CD14-positive monocyte (primary cell): ENCODE measurements at regions not wholly inside any gene's neighbourhood (a gene's known extent, or its start where the extent isn't known, plus 50 kb on each side); places are given as distances from the start of the nearest gene placed in this dataset.

Experiments used
- DNase-seq, 3 donors: peaks; one replicate each; pipeline ENCODE4 v3.0.0-alpha.2; 2011 to 2022
- H2AFZ ChIP-seq: 2 replicates; pipeline ENCODE4 v1.6.0; 2012; ENCODE audit warnings: mild to moderate bottlenecking, low read depth, low read length, inconsistent platforms; ENCODE audit not compliant: insufficient read depth, poor library complexity, severe bottlenecking
- H3K27ac ChIP-seq, 2 donors: 1 replicate in 1 of 2; 2 replicates in 1 of 2; pipeline ENCODE4 v1.5.1; 2012 to 2013; ENCODE audit warnings: low read length in 2 of 2, control low read depth in 1 of 2, inconsistent platforms in 1 of 2, low read depth in 1 of 2, mild to moderate bottlenecking in 1 of 2
- H3K27me3 ChIP-seq, 2 donors: one replicate each; pipeline versions ENCODE4 v1.6.0 to v1.6.1; 2011 to 2013; ENCODE audit warnings: low read length in 2 of 2; ENCODE audit not compliant: control insufficient read depth in 2 of 2, insufficient read depth in 2 of 2
- H3K36me3 ChIP-seq, 2 donors: replicated peaks in 1 of 2; 1 replicate in 1 of 2; 2 replicates in 1 of 2; pipeline versions ENCODE4 v1.5.1 to v1.6.1; 2012 to 2013; ENCODE audit warnings: low read length in 2 of 2, control low read depth in 1 of 2, inconsistent platforms in 1 of 2, mild to moderate bottlenecking in 1 of 2; ENCODE audit not compliant: insufficient read depth in 2 of 2, control insufficient read depth in 1 of 2
- H3K4me1 ChIP-seq, 2 donors: 1 replicate in 1 of 2; 2 replicates in 1 of 2; pipeline versions ENCODE4 v1.5.1 to v1.6.1; 2012 to 2013; ENCODE audit warnings: low read length in 2 of 2, control low read depth in 1 of 2, inconsistent platforms in 1 of 2, mild to moderate bottlenecking in 1 of 2, moderate library complexity in 1 of 2; ENCODE audit not compliant: insufficient read depth in 2 of 2, control insufficient read depth in 1 of 2
- H3K4me2 ChIP-seq: replicated peaks from 2 replicates; pipeline ENCODE3; 2012; ENCODE audit warnings: low read length, moderate library complexity, mild to moderate bottlenecking; ENCODE audit not compliant: poor library complexity, severe bottlenecking; ENCODE audit errors: extremely low read depth
- H3K4me3 ChIP-seq, 3 experiments: fragments of 200-600 bp in 1 of 3; sonication (generic) in 1 of 3; replicated peaks in 1 of 3; 1 replicate in 2 of 3; 2 replicates in 1 of 3; pipeline ENCODE4 v1.5.1; 2011 to 2013; ENCODE audit warnings: low read length in 3 of 3, mild to moderate bottlenecking in 3 of 3, control low read depth in 2 of 3, low read depth in 2 of 3, inconsistent platforms in 1 of 3, moderate library complexity in 1 of 3
- H3K79me2 ChIP-seq: 2 replicates; pipeline ENCODE4 v1.6.0; 2012; ENCODE audit warnings: mild to moderate bottlenecking, control low read depth, inconsistent platforms, low read length, moderate library complexity; ENCODE audit not compliant: insufficient read depth
- H3K9ac ChIP-seq: 2 replicates; pipeline ENCODE4 v1.6.0; 2017; ENCODE audit warnings: low read length, mild to moderate bottlenecking; ENCODE audit not compliant: insufficient read depth, poor library complexity, severe bottlenecking
- H3K9me3 ChIP-seq, 2 donors: replicated peaks in 1 of 2; 1 replicate in 1 of 2; 2 replicates in 1 of 2; pipeline versions ENCODE4 v1.5.1 to v1.6.1; 2012 to 2013; ENCODE audit warnings: low read length in 2 of 2, control low read depth in 1 of 2; ENCODE audit not compliant: control insufficient read depth in 1 of 2, insufficient read depth in 1 of 2
- H4K20me1 ChIP-seq: 2 replicates; pipeline ENCODE4 v1.6.0; 2012; ENCODE audit warnings: mild to moderate bottlenecking, low read length, control low read depth, moderate library complexity; ENCODE audit not compliant: insufficient read depth
- H3K27ac Mint-ChIP-seq, 7 donors: one replicate each; pipeline ENCODE4 v1.8.0; 2020; ENCODE audit warnings: mild to moderate bottlenecking in 7 of 7, mixed read lengths in 7 of 7, moderate library complexity in 6 of 7, inconsistent platforms in 2 of 7
- H3K27me3 Mint-ChIP-seq, 3 donors: one replicate each; pipeline ENCODE4 v1.8.0; 2021 to 2022; ENCODE audit warnings: low read depth in 3 of 3, mild to moderate bottlenecking in 3 of 3, mixed read lengths in 3 of 3, moderate library complexity in 3 of 3, inconsistent platforms in 1 of 3
- H3K36me3 Mint-ChIP-seq, 2 donors: one replicate each; pipeline ENCODE4 v1.8.0; 2020; ENCODE audit warnings: mixed read lengths in 2 of 2, inconsistent platforms in 1 of 2, mild to moderate bottlenecking in 1 of 2
- H3K4me1 Mint-ChIP-seq: one replicate; pipeline ENCODE4 v1.8.0; 2020; ENCODE audit warnings: mild to moderate bottlenecking, mixed read lengths
- H3K4me3 Mint-ChIP-seq, 2 donors: one replicate each; pipeline ENCODE4 v1.8.0; 2020; ENCODE audit warnings: mild to moderate bottlenecking in 2 of 2, mixed read lengths in 2 of 2, moderate library complexity in 1 of 2
- H3K9me3 Mint-ChIP-seq, 7 donors: one replicate each; pipeline ENCODE4 v1.8.0; 2020 to 2022; ENCODE audit warnings: mixed read lengths in 7 of 7, mild to moderate bottlenecking in 6 of 7, moderate library complexity in 6 of 7, inconsistent platforms in 2 of 7
- WGBS: methylation state at CpG from one replicate; pipeline ENCODE4 v1.1.5; 2013; ENCODE audit warnings: missing lambda C conversion rate; ENCODE audit not compliant: insufficient coverage; 5-methylcytosine and 5-hydroxymethylcytosine counted together
- intact Hi-C, 2 donors: fragments of 100-400 bp; cut with micrococcal nuclease; formaldehyde crosslinking; loops; one replicate each; pipeline versions ENCODE4 v1.15.0 to v1.15.1; 2023
- TF ChIP-seq, protein P1 (sequence below): fragments of 200-600 bp; IDR thresholded peaks from one replicate; pipeline ENCODE4 v1.8.0; 2022; ENCODE audit warnings: antibody characterized with exemption, mild to moderate bottlenecking

DNA sequence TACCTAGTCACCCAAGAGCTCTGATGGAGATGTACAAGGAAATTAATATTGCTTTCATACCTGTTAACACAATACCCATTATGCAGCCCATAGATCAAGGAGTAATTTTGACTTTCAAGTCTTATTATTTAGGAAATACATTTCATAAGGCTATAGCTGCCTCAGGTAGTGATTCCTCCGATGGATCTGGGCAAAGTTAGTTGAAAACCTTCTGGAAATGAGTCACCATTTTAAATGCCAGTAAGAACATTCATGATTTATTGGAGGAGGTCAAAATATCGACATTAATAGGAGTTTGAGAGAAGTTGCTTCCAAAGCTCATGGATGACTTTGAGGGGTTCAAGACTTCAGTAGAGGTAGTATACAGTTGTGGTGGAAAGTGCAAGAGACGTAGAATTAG, 931.4 kb upstream of the ACVR2A start:
- Mint-ChIP-seq H3K36me3 (no peaks in the 10 kb centered on the region), H3K9me3 (peaks cover 2 to 8% (median 4%) of the 10 kb centered on the region in 7 donors)
- intact Hi-C loops: no loop called here

DNA sequence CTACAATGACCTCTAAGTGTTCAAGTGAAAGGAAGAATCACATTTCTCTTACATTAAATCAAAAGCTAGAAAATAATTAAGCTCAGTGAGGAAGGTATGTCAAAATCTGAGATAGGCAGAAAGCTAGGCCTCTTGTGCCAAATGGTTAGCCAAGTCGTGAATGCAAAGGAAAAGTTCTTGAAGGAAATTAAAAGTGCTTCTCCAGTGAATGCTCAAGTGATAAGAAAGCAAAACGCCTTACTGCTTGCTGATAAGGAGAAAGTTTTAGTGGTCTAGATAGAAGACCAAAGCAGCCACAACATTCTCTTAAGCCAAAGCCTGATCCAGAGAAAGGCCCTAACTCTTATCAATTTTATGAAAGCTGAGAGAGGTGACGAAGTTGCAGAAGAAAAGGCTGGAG, 932.3 kb upstream of the ACVR2A start:
- H3K4me1 Mint-ChIP-seq: no peaks in the 10 kb centered on the region
- no peaks in the 10 kb centered on the region for H3K9me3 ChIP-seq
- H4K20me1 ChIP-seq: no peaks in the 10 kb centered on the region
- DNase-seq: no peak
- H3K27ac ChIP-seq: no peak overlapping the region
- no peak overlapping the region for H3K9ac ChIP-seq
- no peak overlapping the region for H2AFZ ChIP-seq
- H3K4me2 ChIP-seq: no peak overlapping the region
- no peaks in the 10 kb centered on the region for H3K27me3 ChIP-seq
- H3K27me3 Mint-ChIP-seq: peaks cover 0 to 2% (median 2%) of the 10 kb centered on the region in 3 donors
- H3K4me3 Mint-ChIP-seq: no peak overlapping the region
- 67% methylated on average over 1 of the region's 3 CpGs for WGBS
- no peaks in the 10 kb centered on the region for H3K36me3 ChIP-seq
- TF ChIP-seq, protein P1, sequence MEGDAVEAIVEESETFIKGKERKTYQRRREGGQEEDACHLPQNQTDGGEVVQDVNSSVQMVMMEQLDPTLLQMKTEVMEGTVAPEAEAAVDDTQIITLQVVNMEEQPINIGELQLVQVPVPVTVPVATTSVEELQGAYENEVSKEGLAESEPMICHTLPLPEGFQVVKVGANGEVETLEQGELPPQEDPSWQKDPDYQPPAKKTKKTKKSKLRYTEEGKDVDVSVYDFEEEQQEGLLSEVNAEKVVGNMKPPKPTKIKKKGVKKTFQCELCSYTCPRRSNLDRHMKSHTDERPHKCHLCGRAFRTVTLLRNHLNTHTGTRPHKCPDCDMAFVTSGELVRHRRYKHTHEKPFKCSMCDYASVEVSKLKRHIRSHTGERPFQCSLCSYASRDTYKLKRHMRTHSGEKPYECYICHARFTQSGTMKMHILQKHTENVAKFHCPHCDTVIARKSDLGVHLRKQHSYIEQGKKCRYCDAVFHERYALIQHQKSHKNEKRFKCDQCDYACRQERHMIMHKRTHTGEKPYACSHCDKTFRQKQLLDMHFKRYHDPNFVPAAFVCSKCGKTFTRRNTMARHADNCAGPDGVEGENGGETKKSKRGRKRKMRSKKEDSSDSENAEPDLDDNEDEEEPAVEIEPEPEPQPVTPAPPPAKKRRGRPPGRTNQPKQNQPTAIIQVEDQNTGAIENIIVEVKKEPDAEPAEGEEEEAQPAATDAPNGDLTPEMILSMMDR: no peak
- H3K4me1 ChIP-seq: no peaks in the 10 kb centered on the region
- no peak overlapping the region for H3K27ac Mint-ChIP-seq
- no peaks in the 10 kb centered on the region for H3K79me2 ChIP-seq
- intact Hi-C loops: no loop called here
- no peak overlapping the region for H3K4me3 ChIP-seq
- H3K9me3 Mint-ChIP-seq: peaks cover 2 to 9% (median 3%) of the 10 kb centered on the region in 7 donors
- H3K36me3 Mint-ChIP-seq: no peaks in the 10 kb centered on the region

More for the DNA sequence above, 931.4 kb upstream of the ACVR2A start:
- Mint-ChIP-seq H3K4me1 (no peaks in the 10 kb centered on the region), H3K27me3 (peaks cover 0 to 2% (median 2%) of the 10 kb centered on the region in 3 donors), H3K27ac (no peak overlapping the region), H3K4me3 (no peak overlapping the region)
- no peaks in the 10 kb centered on the region for H3K27me3 ChIP-seq
- no peaks in the 10 kb centered on the region for H3K36me3 ChIP-seq
- DNase-seq: no peak
- TF ChIP-seq, protein P1: no peak
- no peaks in the 10 kb centered on the region for H3K79me2 ChIP-seq
- no peaks in the 10 kb centered on the region for H3K9me3 ChIP-seq
- H3K4me2 ChIP-seq: no peak overlapping the region
- H3K9ac ChIP-seq: no peak overlapping the region
- H3K4me1 ChIP-seq: no peaks in the 10 kb centered on the region
- H4K20me1 ChIP-seq: no peaks in the 10 kb centered on the region
- 100% methylated on average over 3 of the region's 3 CpGs for WGBS
- no peak overlapping the region for H3K4me3 ChIP-seq
- no peak overlapping the region for H3K27ac ChIP-seq
- no peak overlapping the region for H2AFZ ChIP-seq
